Gastroesophageal sphincter (tissue), 4 donors: ENCODE measurements at regions not wholly inside any gene's neighbourhood (a gene's known extent, or its start where the extent isn't known, plus 50 kb on each side); places are given as distances from the start of the nearest gene placed in this dataset.

ENCODE experiments used
- ATAC-seq: fragments of 150-250 bp; one replicate; pipeline ENCODE4 v1.9.1; 2016; ENCODE audit warnings: mild to moderate bottlenecking, moderate library complexity
- H3K27ac ChIP-seq, 4 donors: fragments of 200-600 bp; sonication (generic) in 3 of 4; 1 replicate in 3 of 4; 2 replicates in 1 of 4; pipeline ENCODE4 v1.5.1; 2016 to 2019
- H3K27me3 ChIP-seq: fragments of 200-600 bp; sonication (generic); one replicate; pipeline ENCODE4 v1.5.1; 2019
- H3K36me3 ChIP-seq, 2 donors: fragments of 200-600 bp; sonication (generic); one replicate each; pipeline ENCODE4 v1.5.1; 2019; ENCODE audit warnings: control low read depth in 1 of 2
- H3K4me1 ChIP-seq, 3 donors: fragments of 200-600 bp; sonication (generic); 1 replicate in 2 of 3; 2 replicates in 1 of 3; pipeline ENCODE4 v1.5.1; 2016 to 2019; ENCODE audit warnings: control low read depth in 2 of 3
- H3K4me3 ChIP-seq, 2 donors: fragments of 200-600 bp; sonication (generic); one replicate each; pipeline ENCODE4 v1.5.1; 2019; ENCODE audit warnings: mild to moderate bottlenecking in 1 of 2, moderate library complexity in 1 of 2
- H3K9me3 ChIP-seq, 3 donors: fragments of 200-600 bp; sonication (generic); one replicate each; pipeline ENCODE4 v1.5.1; 2017 to 2019; ENCODE audit warnings: control low read depth in 2 of 3
- EP300 ChIP-seq: sonication (generic); formaldehyde crosslinking; IDR thresholded peaks from one replicate; pipeline ENCODE4 v1.6.1; 2017; ENCODE audit warnings: antibody characterized with exemption, mild to moderate bottlenecking
- POLR2A ChIP-seq, 2 donors: fragments of 450-650 bp; IDR thresholded peaks; one replicate each; pipeline ENCODE4 v1.6.1; 2017; ENCODE audit warnings: antibody characterized with exemption in 2 of 2, mild to moderate bottlenecking in 2 of 2, moderate library complexity in 1 of 2
- POLR2AphosphoS5 ChIP-seq: sonication (generic); formaldehyde crosslinking; IDR thresholded peaks from one replicate; pipeline ENCODE4 v1.6.1; 2017; ENCODE audit warnings: antibody characterized with exemption
- WGBS, 2 donors: methylation state at CpG; one replicate each; pipeline ENCODE4 v1.1.5; 2018; ENCODE audit warnings: low coverage in 1 of 2; 5-methylcytosine and 5-hydroxymethylcytosine counted together
- TF ChIP-seq, protein P1 (sequence below), 4 experiments: fragments of 200-600 bp in 2 of 4; fragments of 450-650 bp in 2 of 4; sonication (generic) in 1 of 4; IDR thresholded peaks; one replicate each; pipeline ENCODE4 v1.5.1; 2017 to 2019; ENCODE audit warnings: antibody characterized with exemption in 4 of 4, mild to moderate bottlenecking in 2 of 4, moderate library complexity in 2 of 4

DNA sequence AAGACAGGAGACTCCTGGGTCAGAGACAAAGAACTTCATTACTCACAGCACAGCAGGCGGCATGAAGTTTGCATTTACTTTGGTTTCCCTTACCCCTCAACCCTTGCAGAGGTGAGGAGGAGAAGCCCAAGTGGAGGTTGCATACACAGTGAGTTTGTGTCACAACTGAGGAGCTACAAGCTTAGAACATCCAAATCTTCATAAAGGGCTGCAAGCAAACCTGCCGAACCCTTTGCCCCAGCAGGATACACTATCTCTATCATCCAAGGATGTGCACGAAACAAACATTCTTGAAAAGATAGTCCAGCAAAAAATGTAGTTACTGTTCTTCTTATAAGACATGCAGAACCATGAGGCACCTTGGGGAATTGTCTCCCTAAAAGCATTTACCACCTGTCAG is 493.5 kb downstream of the SETD4 start:
- Histone ChIP-seq H3K9me3 (peaks cover 0 to 5% (median 0%) of the 10 kb centered on the region in 3 donors), H3K36me3 (no peaks in the 10 kb centered on the region), H3K4me1 (peaks cover 0 to 7% (median 0%) of the 10 kb centered on the region in 3 donors), H3K4me3 (no peak overlapping the region), H3K27me3 (no peaks in the 10 kb centered on the region), H3K27ac (no peak overlapping the region)
- TF ChIP-seq POLR2AphosphoS5: no peak
- TF ChIP-seq, protein P1, sequence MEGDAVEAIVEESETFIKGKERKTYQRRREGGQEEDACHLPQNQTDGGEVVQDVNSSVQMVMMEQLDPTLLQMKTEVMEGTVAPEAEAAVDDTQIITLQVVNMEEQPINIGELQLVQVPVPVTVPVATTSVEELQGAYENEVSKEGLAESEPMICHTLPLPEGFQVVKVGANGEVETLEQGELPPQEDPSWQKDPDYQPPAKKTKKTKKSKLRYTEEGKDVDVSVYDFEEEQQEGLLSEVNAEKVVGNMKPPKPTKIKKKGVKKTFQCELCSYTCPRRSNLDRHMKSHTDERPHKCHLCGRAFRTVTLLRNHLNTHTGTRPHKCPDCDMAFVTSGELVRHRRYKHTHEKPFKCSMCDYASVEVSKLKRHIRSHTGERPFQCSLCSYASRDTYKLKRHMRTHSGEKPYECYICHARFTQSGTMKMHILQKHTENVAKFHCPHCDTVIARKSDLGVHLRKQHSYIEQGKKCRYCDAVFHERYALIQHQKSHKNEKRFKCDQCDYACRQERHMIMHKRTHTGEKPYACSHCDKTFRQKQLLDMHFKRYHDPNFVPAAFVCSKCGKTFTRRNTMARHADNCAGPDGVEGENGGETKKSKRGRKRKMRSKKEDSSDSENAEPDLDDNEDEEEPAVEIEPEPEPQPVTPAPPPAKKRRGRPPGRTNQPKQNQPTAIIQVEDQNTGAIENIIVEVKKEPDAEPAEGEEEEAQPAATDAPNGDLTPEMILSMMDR (IDR thresholded peaks at IDR 0.05): no peak
- TF ChIP-seq EP300: no peak
- TF ChIP-seq POLR2A (IDR thresholded peaks at IDR 0.05): no peak
- WGBS, 2 donors: 89 to 100% methylated on average over 3 of the region's 3 CpGs
- ATAC-seq: no peak

DNA sequence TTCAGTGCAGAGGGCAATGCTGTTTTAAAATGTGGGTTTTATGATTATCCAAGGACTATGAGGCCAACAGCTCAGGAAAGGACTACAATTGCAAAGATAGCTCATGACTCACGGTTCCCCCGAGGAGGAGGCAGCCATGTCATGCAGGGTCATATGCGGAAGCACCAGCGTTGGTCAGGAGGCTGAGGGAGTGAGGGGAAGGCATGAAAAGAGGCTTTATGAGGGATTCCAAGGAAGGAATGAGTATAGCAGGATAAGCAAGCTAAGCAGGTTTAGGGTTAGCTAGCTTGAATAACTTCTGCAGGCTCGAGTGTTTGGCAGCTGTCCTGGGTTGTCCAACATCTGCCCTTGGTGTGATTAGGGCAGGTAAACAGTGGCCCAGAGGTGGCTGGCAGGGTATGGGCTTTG is 495.1 kb downstream of the SETD4 start:
- 32 to 70% methylated on average over 4 of the region's 5 CpGs for WGBS, 2 donors
- H3K4me1 ChIP-seq: peaks cover 0 to 7% (median 0%) of the 10 kb centered on the region in 3 donors
- no peak for ATAC-seq

DNA sequence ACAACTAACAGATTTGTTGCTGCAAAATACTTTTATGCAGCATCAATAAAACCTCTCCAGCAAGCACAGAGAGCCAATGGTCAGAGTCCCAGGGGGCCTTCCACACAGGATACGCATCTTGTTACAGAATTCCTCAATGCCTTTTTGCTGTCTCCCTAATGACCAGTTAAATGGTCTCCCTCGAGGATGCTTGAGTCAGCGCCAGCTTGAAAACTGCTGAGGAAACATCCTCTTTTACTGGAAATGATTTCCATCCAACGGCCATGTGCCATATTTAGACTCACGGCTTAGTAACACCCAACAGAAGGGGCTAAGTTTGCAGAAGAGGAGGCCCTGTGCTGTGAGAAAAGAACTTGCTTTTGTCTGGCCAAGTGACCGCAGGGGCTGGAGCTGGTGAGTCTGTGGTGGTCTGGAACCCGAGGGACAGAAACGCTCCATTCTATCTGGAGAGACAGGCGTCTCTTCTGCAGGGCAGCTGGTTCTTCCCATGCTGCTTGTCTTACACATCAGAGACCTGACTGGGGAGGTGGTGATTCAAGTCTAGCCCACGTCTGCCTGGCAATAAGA is 496.4 kb downstream of the SETD4 start:
- H3K9me3 ChIP-seq: peaks cover 0 to 5% (median 0%) of the 10 kb centered on the region in 3 donors
- peak; percentile 62 for TF ChIP-seq POLR2AphosphoS5
- no peak for TF ChIP-seq POLR2A (IDR thresholded peaks at IDR 0.05)
- TF ChIP-seq EP300: no peak
- TF ChIP-seq, protein P1 (IDR thresholded peaks at IDR 0.05): no peak
- peak; percentile 25 for ATAC-seq
- no peaks in the 10 kb centered on the region for H3K27me3 ChIP-seq
- WGBS, 2 donors: 36 to 45% methylated on average over 2 to 4 of the region's 10 CpGs
- H3K27ac ChIP-seq: no peak overlapping the region
- peaks cover 0 to 7% (median 0%) of the 10 kb centered on the region in 3 donors for H3K4me1 ChIP-seq
- no peaks in the 10 kb centered on the region for H3K36me3 ChIP-seq
- no peak overlapping the region for H3K4me3 ChIP-seq

More for the DNA sequence above, 495.1 kb downstream of the SETD4 start:
- no peaks in the 10 kb centered on the region for H3K36me3 ChIP-seq
- no peaks in the 10 kb centered on the region for H3K27me3 ChIP-seq
- H3K4me3 ChIP-seq: no peak overlapping the region
- H3K27ac ChIP-seq: no peak overlapping the region
- peaks cover 0 to 5% (median 0%) of the 10 kb centered on the region in 3 donors for H3K9me3 ChIP-seq
- TF ChIP-seq EP300 (no peak), POLR2A (IDR thresholded peaks at IDR 0.05) (no peak)
- TF ChIP-seq, protein P1 (IDR thresholded peaks at IDR 0.05): no peak

DNA sequence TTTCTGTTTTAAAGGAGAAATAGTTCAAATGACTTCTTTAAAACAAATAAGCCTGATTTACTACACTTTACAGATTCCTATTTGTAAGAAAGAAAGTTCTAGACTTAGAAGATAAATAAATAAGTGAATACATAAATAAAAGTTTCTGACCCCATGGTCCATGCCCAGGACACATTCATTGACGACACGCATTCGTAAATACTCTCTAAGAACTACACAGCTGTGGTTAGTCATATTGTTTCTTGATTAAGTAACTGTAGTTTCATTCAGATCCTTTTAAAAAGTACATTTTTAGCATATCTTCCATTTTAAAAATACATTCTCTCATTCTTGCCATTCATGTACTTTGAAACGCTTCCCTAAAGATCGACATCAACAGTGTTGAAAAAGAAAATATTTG is 497.4 kb downstream of the SETD4 start:
- H3K9me3 ChIP-seq: peaks cover 0 to 5% (median 0%) of the 10 kb centered on the region in 3 donors
- no peak for TF ChIP-seq EP300
- no peak for TF ChIP-seq POLR2AphosphoS5
- no peak for TF ChIP-seq POLR2A (IDR thresholded peaks at IDR 0.05)
- TF ChIP-seq, protein P1 (IDR thresholded peaks at IDR 0.05): no peak
- no peaks in the 10 kb centered on the region for H3K27me3 ChIP-seq
- peaks cover 0 to 7% (median 0%) of the 10 kb centered on the region in 3 donors for H3K4me1 ChIP-seq
- no peak for ATAC-seq
- no peak overlapping the region for H3K4me3 ChIP-seq
- WGBS, 2 donors: 53 to 84% methylated on average over 5 of the region's 5 CpGs
- no peak overlapping the region for H3K27ac ChIP-seq
- H3K36me3 ChIP-seq: no peaks in the 10 kb centered on the region

DNA sequence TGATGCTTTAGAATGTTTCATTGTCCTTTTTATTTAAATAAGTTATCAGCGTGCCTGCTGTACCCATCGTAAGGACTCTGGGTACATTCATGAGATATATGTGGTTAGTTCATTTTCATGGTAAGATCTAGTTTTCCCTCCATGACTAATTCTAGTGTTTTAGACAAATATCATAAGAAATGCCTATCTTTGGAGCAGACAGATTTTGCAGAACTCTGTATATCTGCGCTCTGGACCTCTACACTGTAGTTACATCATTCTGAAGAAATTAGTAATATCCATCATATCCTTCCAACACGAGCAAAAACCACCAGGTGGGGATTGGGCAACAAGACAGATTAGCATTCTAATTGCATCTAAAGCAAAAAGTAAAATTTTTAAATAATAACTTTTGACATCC is 499.2 kb downstream of the SETD4 start:
- Histone ChIP-seq H3K36me3 (no peaks in the 10 kb centered on the region), H3K27me3 (no peaks in the 10 kb centered on the region), H3K4me1 (peaks cover 0 to 7% (median 0%) of the 10 kb centered on the region in 3 donors), H3K9me3 (no peaks in the 10 kb centered on the region), H3K4me3 (no peak overlapping the region), H3K27ac (no peak overlapping the region)
- no peak for ATAC-seq
- WGBS, 2 donors: 58 to 83% methylated on average over 4 of the region's 4 CpGs
- TF ChIP-seq EP300 (no peak), POLR2AphosphoS5 (no peak), POLR2A (IDR thresholded peaks at IDR 0.05) (no peak)
- TF ChIP-seq, protein P1 (IDR thresholded peaks at IDR 0.05): no peak
